MM.1S (cell line): ENCODE measurements at regions not wholly inside any gene's neighbourhood (a gene's known extent, or its start where the extent isn't known, plus 50 kb on each side); places are given as distances from the start of the nearest gene placed in this dataset.

Experiments used
- DNase-seq: peaks from one replicate; pipeline ENCODE4 v3.0.0-alpha.2; 2015
- H2AFZ ChIP-seq: fragments of 300-600 bp; sonication (generic); 2 replicates; pipeline ENCODE4 v1.6.0; 2016; ENCODE audit warnings: antibody characterized with exemption, low read length
- H3F3A ChIP-seq: fragments of 300-600 bp; sonication (generic); 2 replicates; pipeline ENCODE4 v1.6.1; 2016; ENCODE audit warnings: mild to moderate bottlenecking, antibody characterized with exemption, low read length, moderate library complexity, mixed read lengths; ENCODE audit not compliant: insufficient read depth
- H3K27ac ChIP-seq: fragments of 300-600 bp; sonication (generic); 2 replicates; pipeline ENCODE4 v1.5.1; 2016; ENCODE audit warnings: mild to moderate bottlenecking, low read length
- H3K27me3 ChIP-seq: fragments of 300-600 bp; sonication (generic); replicated peaks from 2 replicates; pipeline ENCODE4 v1.6.0; 2016; ENCODE audit warnings: low read length; ENCODE audit not compliant: insufficient read depth
- H3K36me3 ChIP-seq: fragments of 300-600 bp; sonication (generic); replicated peaks from 2 replicates; pipeline ENCODE4 v1.6.1; 2016; ENCODE audit warnings: mild to moderate bottlenecking, low read length, mixed read lengths; ENCODE audit not compliant: insufficient read depth
- H3K4me1 ChIP-seq: fragments of 300-600 bp; sonication (generic); 2 replicates; pipeline ENCODE4 v1.6.1; 2016; ENCODE audit warnings: low read length, mixed read lengths
- H3K4me2 ChIP-seq: fragments of 300-600 bp; sonication (generic); 2 replicates; pipeline ENCODE4 v1.6.0; 2016; ENCODE audit warnings: low read depth, low read length
- H3K4me3 ChIP-seq: fragments of 300-600 bp; sonication (generic); 2 replicates; pipeline ENCODE4 v1.5.1; 2016; ENCODE audit warnings: low read length, mixed read lengths
- H3K79me2 ChIP-seq: fragments of 300-600 bp; sonication (generic); 2 replicates; pipeline ENCODE4 v1.6.1; 2016; ENCODE audit warnings: mixed run types, low read length, mixed read lengths
- H3K9ac ChIP-seq: fragments of 300-600 bp; sonication (generic); 2 replicates; pipeline ENCODE4 v1.6.1; 2016; ENCODE audit warnings: low read length, mixed read lengths
- H3K9me2 ChIP-seq: fragments of 300-600 bp; sonication (generic); replicated peaks from 2 replicates; pipeline ENCODE4 v1.6.1; 2016; ENCODE audit warnings: mild to moderate bottlenecking, low read length, mixed read lengths; ENCODE audit not compliant: insufficient read depth
- H3K9me3 ChIP-seq: fragments of 300-600 bp; sonication (generic); replicated peaks from 2 replicates; pipeline ENCODE4 v1.6.1; 2016; ENCODE audit warnings: mild to moderate bottlenecking, low read length, mixed read lengths; ENCODE audit not compliant: insufficient read depth
- H4K20me1 ChIP-seq: fragments of 300-600 bp; sonication (generic); 2 replicates; pipeline ENCODE4 v1.6.1; 2016; ENCODE audit warnings: mild to moderate bottlenecking, low read length, moderate library complexity, mixed read lengths; ENCODE audit not compliant: insufficient read depth
- CTCF ChIP-seq: fragments of 300-600 bp; sonication (generic); IDR thresholded peaks from 2 replicates; pipeline ENCODE4 v1.5.1; 2016; ENCODE audit warnings: antibody characterized with exemption, low read length, mixed read lengths
- EZH2 ChIP-seq: fragments of 300-600 bp; sonication (generic); optimal IDR thresholded peaks from 2 replicates; pipeline ENCODE3; 2017; ENCODE audit warnings: low read depth, mild to moderate bottlenecking, antibody characterized with exemption, low read length, mixed read lengths
- EZH2phosphoT487 ChIP-seq: fragments of 300-600 bp; sonication (generic); IDR thresholded peaks from 2 replicates; pipeline ENCODE4 v1.6.1; 2018; ENCODE audit warnings: antibody characterized with exemption, low read length

GRCh38 chr7:46107610-46108217, 186.6 kb upstream of the IGFBP3 start:
- H3K79me2 ChIP-seq = no peaks in the 10 kb centered on the region
- H4K20me1 ChIP-seq = no peaks in the 10 kb centered on the region
- H3K4me3 ChIP-seq = no peak overlapping the region
- no peak overlapping the region for H3K9ac ChIP-seq
- H3K27me3 ChIP-seq = no peaks in the 10 kb centered on the region
- no peak overlapping the region for H3K4me2 ChIP-seq
- H3F3A ChIP-seq = no peaks in the 10 kb centered on the region
- TF ChIP-seq CTCF = no peak
- no peak for TF ChIP-seq EZH2
- no peak for TF ChIP-seq EZH2phosphoT487
- no peaks in the 10 kb centered on the region for H3K4me1 ChIP-seq
- no peak for DNase-seq
- H3K27ac ChIP-seq = no peak overlapping the region
- H3K36me3 ChIP-seq = no peaks in the 10 kb centered on the region
- no peaks in the 10 kb centered on the region for H3K9me2 ChIP-seq
- H2AFZ ChIP-seq = no peak overlapping the region
- H3K9me3 ChIP-seq = no peaks in the 10 kb centered on the region

- Histone ChIP-seq H3K9me3 (no peaks in the 10 kb centered on the region), H3F3A (no peaks in the 10 kb centered on the region), H3K9me2 (no peaks in the 10 kb centered on the region), H3K27me3 (no peaks in the 10 kb centered on the region), H3K9ac (no peak overlapping the region), H3K79me2 (no peaks in the 10 kb centered on the region), H4K20me1 (no peaks in the 10 kb centered on the region), H2AFZ (no peak overlapping the region), H3K4me3 (no peak overlapping the region), H3K4me1 (no peaks in the 10 kb centered on the region), H3K4me2 (no peak overlapping the region), H3K36me3 (no peaks in the 10 kb centered on the region), H3K27ac (no peak overlapping the region)
- TF ChIP-seq EZH2phosphoT487 (no peak), EZH2 (no peak), CTCF (no peak)
- no peak for DNase-seq
Observed at GRCh38 chr7:46100521-46100920, 179.4 kb upstream of the IGFBP3 start.

GRCh38 chr7:46099076-46099475, 178.0 kb upstream of the IGFBP3 start:
- Histone ChIP-seq H4K20me1 (no peaks in the 10 kb centered on the region), H3K4me1 (no peaks in the 10 kb centered on the region), H3K4me3 (no peak overlapping the region), H2AFZ (no peak overlapping the region), H3K9me2 (no peaks in the 10 kb centered on the region), H3K27me3 (no peaks in the 10 kb centered on the region), H3K9ac (no peak overlapping the region), H3K9me3 (no peaks in the 10 kb centered on the region), H3K4me2 (no peak overlapping the region), H3K27ac (no peak overlapping the region), H3K36me3 (no peaks in the 10 kb centered on the region), H3K79me2 (no peaks in the 10 kb centered on the region), H3F3A (no peaks in the 10 kb centered on the region)
- no peak for DNase-seq
- TF ChIP-seq EZH2 = no peak
- TF ChIP-seq CTCF = no peak
- no peak for TF ChIP-seq EZH2phosphoT487
